Nephron (organoid): ENCODE measurements at regions not wholly inside any gene's neighbourhood (a gene's known extent, or its start where the extent isn't known, plus 50 kb on each side); places are given as distances from the start of the nearest gene placed in this dataset.

ENCODE experiments used
- H3K27ac Mint-ChIP-seq, 3 experiments: 2 replicates each; pipeline ENCODE4 v1.8.0; 2020; ENCODE audit warnings: mixed read lengths in 3 of 3, mild to moderate bottlenecking in 2 of 3, moderate library complexity in 1 of 3
- H3K27me3 Mint-ChIP-seq: 2 replicates; pipeline ENCODE4 v1.8.0; 2021; ENCODE audit warnings: low read depth, mild to moderate bottlenecking, moderate library complexity, mixed read lengths
- H3K36me3 Mint-ChIP-seq: 2 replicates; pipeline ENCODE4 v1.8.0; 2020; ENCODE audit warnings: low read depth, mixed read lengths
- H3K4me1 Mint-ChIP-seq: 2 replicates; pipeline ENCODE4 v1.8.0; 2020; ENCODE audit warnings: mixed read lengths
- H3K4me3 Mint-ChIP-seq, 3 experiments: 2 replicates each; pipeline ENCODE4 v1.8.0; 2020; ENCODE audit warnings: mild to moderate bottlenecking in 3 of 3, mixed read lengths in 3 of 3, moderate library complexity in 2 of 3
- H3K9me3 Mint-ChIP-seq: 2 replicates; pipeline ENCODE4 v1.8.0; 2020; ENCODE audit warnings: mixed read lengths
- CTCF ChIP-seq, 3 experiments: fragments of 200-600 bp; sonication (generic); IDR thresholded peaks; one replicate each; pipeline ENCODE4 v1.5.0; 2021; ENCODE audit warnings: antibody characterized with exemption in 3 of 3; ENCODE audit not compliant: unreplicated experiment in 3 of 3

GRCh38 chr6:2361195-2361594 is 115.8 kb upstream of the GMDS start:
- Mint-ChIP-seq H3K4me3 (no peak overlapping the region), H3K27me3 (peaks cover 3% of the 10 kb centered on the region)

DNA sequence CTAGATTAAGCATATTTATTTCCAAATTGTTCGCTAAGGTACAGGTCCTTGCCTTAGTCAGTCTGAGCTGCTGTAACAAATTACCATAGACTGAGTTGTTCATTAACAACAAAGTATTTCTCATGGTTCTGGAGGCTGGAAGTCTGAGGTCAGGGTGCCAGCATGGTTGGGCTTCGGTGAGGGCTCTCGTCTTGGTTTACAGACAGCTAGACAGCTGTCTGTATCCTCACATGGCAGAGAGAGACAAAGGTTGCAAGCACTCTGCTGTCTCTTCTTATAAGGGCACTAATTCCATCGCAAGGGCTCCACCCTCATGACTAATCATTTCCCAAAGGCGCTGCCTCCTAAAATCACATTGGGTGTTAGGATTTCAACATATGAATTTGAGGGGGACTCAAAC is 115.3 kb upstream of the GMDS start:
- Mint-ChIP-seq H3K4me3 (no peak overlapping the region), H3K36me3 (peaks cover 15% of the 10 kb centered on the region), H3K4me1 (peaks cover 7% of the 10 kb centered on the region)

More at GRCh38 chr6:2361195-2361594, 115.8 kb upstream of the GMDS start:
- H3K27ac Mint-ChIP-seq, result no peak overlapping the region
- peaks cover 15% of the 10 kb centered on the region for H3K36me3 Mint-ChIP-seq
- peaks cover 7% of the 10 kb centered on the region for H3K4me1 Mint-ChIP-seq
- H3K9me3 Mint-ChIP-seq, result no peaks in the 10 kb centered on the region
- TF ChIP-seq CTCF (IDR thresholded peaks at IDR 0.05; ENCODE audit: unreplicated experiment in 3 of 3), result no peak

GRCh38 chr6:2360126-2360525 is 114.7 kb upstream of the GMDS start:
- H3K36me3 Mint-ChIP-seq, result peaks cover 15% of the 10 kb centered on the region
- H3K27ac Mint-ChIP-seq, result no peak overlapping the region
- H3K4me3 Mint-ChIP-seq, result no peak overlapping the region
- H3K27me3 Mint-ChIP-seq, result peaks cover 3% of the 10 kb centered on the region
- peaks cover 7% of the 10 kb centered on the region for H3K4me1 Mint-ChIP-seq
- TF ChIP-seq CTCF (IDR thresholded peaks at IDR 0.05; ENCODE audit: unreplicated experiment in 3 of 3), result no peak
- no peaks in the 10 kb centered on the region for H3K9me3 Mint-ChIP-seq

More for the DNA sequence above, 115.3 kb upstream of the GMDS start:
- H3K9me3 Mint-ChIP-seq, result no peaks in the 10 kb centered on the region
- peaks cover 3% of the 10 kb centered on the region for H3K27me3 Mint-ChIP-seq
- TF ChIP-seq CTCF (IDR thresholded peaks at IDR 0.05; ENCODE audit: unreplicated experiment in 3 of 3), result no peak
- no peak overlapping the region for H3K27ac Mint-ChIP-seq

- no peak overlapping the region for H3K4me3 Mint-ChIP-seq
- TF ChIP-seq CTCF (IDR thresholded peaks at IDR 0.05; ENCODE audit: unreplicated experiment in 3 of 3), result no peak
- peaks cover 3% of the 10 kb centered on the region for H3K27me3 Mint-ChIP-seq
- H3K36me3 Mint-ChIP-seq, result peaks cover 4% of the 10 kb centered on the region
- H3K4me1 Mint-ChIP-seq, result peaks cover 21% of the 10 kb centered on the region
- no peaks in the 10 kb centered on the region for H3K9me3 Mint-ChIP-seq
- H3K27ac Mint-ChIP-seq, result no peak overlapping the region
These were observed 109.7 kb upstream of the GMDS start for GRCh38 chr6:2355150-2355549.

GRCh38 chr6:2354138-2354491 is 108.7 kb upstream of the GMDS start:
- Mint-ChIP-seq H3K4me1 (peaks cover 21% of the 10 kb centered on the region), H3K36me3 (no peaks in the 10 kb centered on the region), H3K27ac (peak overlapping the region in 1 of 3 experiments; percentile 76), H3K9me3 (no peaks in the 10 kb centered on the region), H3K27me3 (peaks cover 3% of the 10 kb centered on the region), H3K4me3 (no peak overlapping the region)
- TF ChIP-seq CTCF (IDR thresholded peaks at IDR 0.05; ENCODE audit: unreplicated experiment in 3 of 3), result peak in 1 of 3 experiments; percentile 0

- peaks cover 19% of the 10 kb centered on the region for H3K4me1 Mint-ChIP-seq
- H3K27ac Mint-ChIP-seq, result peak overlapping the region; percentile 11 to 76 (median 70)
- peak; percentile 77 to 85 (median 80) for TF ChIP-seq CTCF (IDR thresholded peaks at IDR 0.05; ENCODE audit: unreplicated experiment in 3 of 3)
- no peaks in the 10 kb centered on the region for H3K36me3 Mint-ChIP-seq
- peaks cover 3% of the 10 kb centered on the region for H3K27me3 Mint-ChIP-seq
- peak overlapping the region in 1 of 3 experiments; percentile 9 for H3K4me3 Mint-ChIP-seq
- H3K9me3 Mint-ChIP-seq, result no peaks in the 10 kb centered on the region
These were observed 108.2 kb upstream of the GMDS start for GRCh38 chr6:2353412-2354137.
